Fibroblast of pulmonary artery (primary cell): ENCODE measurements at regions not wholly inside any gene's neighbourhood (a gene's known extent, or its start where the extent isn't known, plus 50 kb on each side); places are given as distances from the start of the nearest gene placed in this dataset.
A peak's percentile ranks its signal among the peaks of the same experiment; 100 is the strongest.

Experiments used
- DNase-seq: peaks from one replicate; pipeline ENCODE4 v3.0.0-alpha.2; 2010; ENCODE audit warnings: low read depth
- H3K4me3 ChIP-seq: replicated peaks from 2 replicates; pipeline ENCODE4 v1.5.1; 2011; ENCODE audit warnings: low read depth, mild to moderate bottlenecking, control low read depth, low read length, moderate library complexity
- TF ChIP-seq, protein P1 (sequence below): IDR thresholded peaks from 2 replicates; pipeline ENCODE4 v1.5.1; 2011; ENCODE audit warnings: mild to moderate bottlenecking, control low read depth, low read length, inconsistent platforms; ENCODE audit errors: missing control alignments

DNA sequence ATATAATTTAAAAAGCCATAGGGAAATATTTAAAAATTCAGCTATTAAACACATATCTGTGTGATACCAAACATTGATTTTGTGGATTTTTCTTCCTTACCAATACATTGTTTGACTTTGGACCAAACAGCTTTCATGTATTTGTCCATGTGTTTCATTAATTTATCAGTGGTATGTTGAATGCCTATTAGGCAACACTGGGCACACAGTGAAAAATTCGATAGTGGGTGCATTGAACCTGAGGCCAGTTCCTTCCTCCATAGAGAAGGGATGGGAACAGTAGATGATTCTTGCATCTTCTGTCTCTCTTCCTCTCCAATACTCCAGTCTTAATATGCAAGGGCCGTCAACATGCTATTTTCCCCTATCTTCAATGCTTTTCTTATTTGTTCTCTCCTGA is 110.2 kb upstream of the NR3C1 start:
- TF ChIP-seq, protein P1, sequence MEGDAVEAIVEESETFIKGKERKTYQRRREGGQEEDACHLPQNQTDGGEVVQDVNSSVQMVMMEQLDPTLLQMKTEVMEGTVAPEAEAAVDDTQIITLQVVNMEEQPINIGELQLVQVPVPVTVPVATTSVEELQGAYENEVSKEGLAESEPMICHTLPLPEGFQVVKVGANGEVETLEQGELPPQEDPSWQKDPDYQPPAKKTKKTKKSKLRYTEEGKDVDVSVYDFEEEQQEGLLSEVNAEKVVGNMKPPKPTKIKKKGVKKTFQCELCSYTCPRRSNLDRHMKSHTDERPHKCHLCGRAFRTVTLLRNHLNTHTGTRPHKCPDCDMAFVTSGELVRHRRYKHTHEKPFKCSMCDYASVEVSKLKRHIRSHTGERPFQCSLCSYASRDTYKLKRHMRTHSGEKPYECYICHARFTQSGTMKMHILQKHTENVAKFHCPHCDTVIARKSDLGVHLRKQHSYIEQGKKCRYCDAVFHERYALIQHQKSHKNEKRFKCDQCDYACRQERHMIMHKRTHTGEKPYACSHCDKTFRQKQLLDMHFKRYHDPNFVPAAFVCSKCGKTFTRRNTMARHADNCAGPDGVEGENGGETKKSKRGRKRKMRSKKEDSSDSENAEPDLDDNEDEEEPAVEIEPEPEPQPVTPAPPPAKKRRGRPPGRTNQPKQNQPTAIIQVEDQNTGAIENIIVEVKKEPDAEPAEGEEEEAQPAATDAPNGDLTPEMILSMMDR = no peak
- DNase-seq = no peak
- no peak overlapping the region for H3K4me3 ChIP-seq

DNA sequence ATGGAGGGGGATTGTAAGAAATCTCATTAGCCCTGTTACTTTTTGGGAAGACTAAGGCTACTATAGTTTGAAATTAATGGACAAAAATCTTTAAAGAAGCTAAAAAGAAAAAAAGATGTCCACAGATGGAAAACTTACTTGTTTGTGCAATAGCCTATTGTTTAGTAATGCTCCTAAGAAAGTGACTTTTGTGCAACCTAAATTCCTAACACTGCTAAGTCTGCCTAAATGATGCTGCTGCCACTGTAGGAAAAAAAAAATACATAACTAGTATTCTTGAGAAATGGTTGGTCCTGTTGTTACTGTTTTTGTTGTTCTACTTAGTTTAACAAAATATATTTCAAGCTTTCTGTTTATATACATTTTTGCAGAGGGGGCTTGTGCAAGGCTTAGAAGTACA is 108.2 kb upstream of the NR3C1 start:
- TF ChIP-seq, protein P1 = no peak
- H3K4me3 ChIP-seq = no peak overlapping the region
- peak; percentile 59 for DNase-seq

DNA sequence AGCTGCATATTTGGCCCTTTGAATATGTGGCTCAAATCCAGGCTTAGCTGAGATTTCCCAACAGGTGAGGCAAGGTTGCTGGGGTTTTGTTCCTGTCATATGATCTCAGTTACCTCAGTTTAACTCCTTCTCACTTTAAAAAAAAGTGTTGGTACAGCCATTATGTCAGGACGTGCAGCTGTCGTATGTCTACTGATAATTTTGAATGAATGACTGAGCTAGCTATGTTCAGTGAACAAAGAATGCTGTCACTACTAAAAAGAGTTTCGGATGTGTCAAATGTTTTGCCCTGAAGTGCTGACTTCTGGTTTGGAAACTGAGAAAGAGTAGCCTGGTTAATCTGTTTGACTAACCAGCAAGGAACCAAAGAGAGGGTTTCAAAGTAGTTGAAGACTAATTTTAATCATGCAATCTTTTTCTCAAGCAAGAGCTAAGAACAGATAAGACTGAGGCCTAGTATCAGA is 106.3 kb upstream of the NR3C1 start:
- no peak for DNase-seq
- H3K4me3 ChIP-seq = no peak overlapping the region
- TF ChIP-seq, protein P1 = no peak

DNA sequence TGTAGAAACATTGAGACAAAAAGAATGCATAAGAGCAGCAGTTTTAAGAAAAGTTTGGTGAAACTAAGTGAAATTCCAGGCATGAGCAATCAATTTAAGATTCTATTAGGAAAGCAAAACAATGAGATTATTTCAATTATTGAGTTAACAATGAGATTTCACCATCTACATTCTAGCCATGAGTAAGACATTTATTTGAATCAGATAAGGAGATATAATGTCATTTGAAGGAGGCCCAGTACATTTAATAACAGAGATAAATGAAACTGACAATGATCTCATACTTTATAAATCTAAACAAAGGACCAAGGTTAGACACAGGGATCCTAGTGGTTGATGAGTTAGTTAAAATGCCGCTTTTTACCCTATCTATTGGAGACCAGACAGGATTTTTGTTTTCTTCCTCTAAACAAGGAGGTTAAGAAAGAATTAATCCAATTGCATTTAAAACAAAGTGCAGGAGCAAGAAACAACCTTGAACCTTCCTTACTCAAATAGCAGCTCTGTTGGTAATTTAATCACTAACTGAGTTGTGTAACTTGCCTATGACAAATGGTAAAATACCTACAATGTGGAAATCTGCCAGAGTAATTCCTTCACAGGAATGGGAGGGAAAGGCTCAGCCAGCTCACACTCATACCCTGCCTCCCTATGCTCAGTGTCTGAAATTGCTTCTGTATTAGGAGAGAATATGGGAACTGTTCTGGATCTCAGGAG is 103.5 kb upstream of the NR3C1 start:
- TF ChIP-seq, protein P1 = peak; percentile 31
- peak; percentile 95 for DNase-seq
- H3K4me3 ChIP-seq = no peak overlapping the region

DNA sequence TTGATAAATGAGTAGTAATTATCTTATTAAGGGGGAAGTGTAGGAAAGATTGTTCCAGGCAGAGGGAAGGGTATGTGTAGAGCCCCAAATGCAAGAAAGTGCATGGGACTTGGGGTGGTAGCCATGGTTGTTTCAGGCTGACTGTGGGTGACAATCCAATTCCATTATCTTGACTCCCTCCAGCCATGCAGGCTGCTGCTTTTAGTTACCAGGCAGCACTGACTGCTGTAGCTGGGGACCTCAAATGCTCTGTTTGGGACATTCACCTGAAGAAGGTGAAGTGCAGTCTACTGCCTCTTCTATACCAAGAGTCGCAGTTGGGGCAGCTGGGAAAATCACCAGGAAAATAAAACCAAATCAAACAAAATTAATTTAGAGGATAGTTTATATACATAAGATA is 102.4 kb upstream of the NR3C1 start:
- TF ChIP-seq, protein P1 = no peak
- DNase-seq = no peak
- H3K4me3 ChIP-seq = no peak overlapping the region

DNA sequence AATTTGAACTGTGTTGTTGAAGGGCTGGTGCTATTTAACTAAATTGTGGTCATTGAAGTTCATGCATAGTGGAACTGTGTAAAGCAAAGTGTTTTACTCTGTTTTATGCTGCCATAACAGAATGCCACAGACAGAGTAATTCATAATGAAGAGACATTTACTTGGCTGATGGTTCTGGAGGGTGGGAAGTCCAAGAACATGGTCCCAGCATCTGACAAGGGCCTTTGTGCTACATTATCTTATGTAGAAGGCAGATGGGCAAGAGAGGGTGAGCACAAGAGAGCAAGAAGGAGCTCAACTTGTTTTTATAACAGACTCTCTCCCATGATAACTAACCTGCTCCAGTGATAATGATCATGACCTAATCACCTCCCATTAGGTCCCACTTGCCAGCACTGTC is 101.9 kb upstream of the NR3C1 start:
- TF ChIP-seq, protein P1 = no peak
- H3K4me3 ChIP-seq = no peak overlapping the region
- no peak for DNase-seq
